HCT116 (cell line): ENCODE measurements at regions not wholly inside any gene's neighbourhood (a gene's known extent, or its start where the extent isn't known, plus 50 kb on each side); places are given as distances from the start of the nearest gene placed in this dataset.

Experiments
- ATAC-seq: fragments of 200-7000 bp; cut with Tn5 transposase; 2 replicates; pipeline ENCODE4 v1.9.1; 2020; ENCODE audit warnings: mild to moderate bottlenecking, moderate library complexity
- BruUV-seq: library from RNA; stranded (reverse); fragments of 400-500 nt; replicated peaks from 2 replicates; lab custom pipeline; 2021; lab: Mats Ljungman, UMichigan
- CTCF ChIA-PET: fragments of 300-600 bp; sonication (Branson Sonifier 250); formaldehyde crosslinking; loops from one replicate; lab custom pipeline; 2021; ENCODE audit warnings: antibody characterized with exemption; lab: Charles Lee
- POLR2A ChIA-PET: fragments of 300-600, 350-600 bp; sonication (Branson Sonifier 250); formaldehyde crosslinking; loops from one replicate; lab custom pipeline; 2021; ENCODE audit warnings: antibody characterized with exemption; lab: Charles Lee
- RAD21 ChIA-PET, 2 experiments: fragments of 300-600 bp; sonication (Branson Sonifier 250); formaldehyde crosslinking; loops; one replicate each; lab custom pipeline; 2023; ENCODE audit warnings: low total read pairs in 2 of 2; ENCODE audit not compliant: uncharacterized antibody in 2 of 2, unreplicated experiment in 2 of 2, low non-redundant PET in 1 of 2; lab: Charles Lee
- DNase-seq: peaks from one replicate; pipeline ENCODE4 v3.0.0-alpha.2; 2010; ENCODE audit warnings: low read depth, low spot score
- H2AFZ ChIP-seq: fragments of 200-600 bp; shearing (Covaris generic), sonication (generic); 2 replicates; pipeline ENCODE4 v1.6.1; 2017; ENCODE audit warnings: low read depth, mixed run types, mixed read lengths, antibody characterized with exemption, low read length; ENCODE audit not compliant: poor library complexity, severe bottlenecking
- H3K27ac ChIP-seq: 2 replicates; pipeline ENCODE4 v1.5.1; 2012; ENCODE audit warnings: low read depth, low read length
- H3K27me3 ChIP-seq: fragments of 200-600 bp; sonication (generic); 2 replicates; pipeline ENCODE4 v1.6.1; 2016; ENCODE audit warnings: mixed run types, low read length, mixed read lengths; ENCODE audit not compliant: insufficient read depth
- H3K36me3 ChIP-seq, 2 experiments: fragments of 200-500 bp in 1 of 2; fragments of 200-600 bp in 1 of 2; sonication (Bioruptor generic) in 1 of 2; sonication (generic) in 1 of 2; 2 replicates each; pipeline versions ENCODE4 v1.5.1 to v1.6.1; 2014 to 2016; ENCODE audit warnings: low read length in 2 of 2, inconsistent platforms in 1 of 2, mixed read lengths in 1 of 2, mixed run types in 1 of 2; ENCODE audit not compliant: insufficient read depth in 2 of 2, control insufficient read depth in 1 of 2
- H3K4me1 ChIP-seq, 2 experiments: fragments of 200-600 bp in 1 of 2; sonication (generic) in 1 of 2; 2 replicates each; pipeline versions ENCODE4 v1.5.1 to v1.6.1; 2012 to 2017; ENCODE audit warnings: low read length in 2 of 2, inconsistent platforms in 1 of 2, mild to moderate bottlenecking in 1 of 2, mixed read lengths in 1 of 2, mixed run types in 1 of 2, moderate library complexity in 1 of 2; ENCODE audit not compliant: insufficient read depth in 2 of 2, control insufficient read depth in 1 of 2
- H3K4me2 ChIP-seq: fragments of 200-600 bp; sonication (generic); 2 replicates; pipeline ENCODE4 v1.6.1; 2017; ENCODE audit warnings: mixed run types, low read length, mixed read lengths
- H3K4me3 ChIP-seq, 2 experiments: fragments of 200-600 bp in 1 of 2; sonication (generic) in 1 of 2; replicated peaks in 1 of 2; 2 replicates each; pipeline ENCODE4 v1.5.1; 2011 to 2016; ENCODE audit warnings: low read length in 2 of 2, control low read depth in 1 of 2, low read depth in 1 of 2, mild to moderate bottlenecking in 1 of 2, mixed read lengths in 1 of 2, mixed run types in 1 of 2
- H3K79me2 ChIP-seq: fragments of 200-600 bp; sonication (generic); 2 replicates; pipeline ENCODE4 v1.6.1; 2017; ENCODE audit warnings: mild to moderate bottlenecking, mixed run types, low read length, moderate library complexity, mixed read lengths; ENCODE audit not compliant: insufficient read depth
- H3K9ac ChIP-seq: fragments of 200-600 bp; sonication (generic); 2 replicates; pipeline ENCODE4 v1.6.1; 2016; ENCODE audit warnings: low read length, mixed read lengths
- H3K9me2 ChIP-seq: fragments of 200-600 bp; sonication (generic), shearing (Covaris generic); 2 replicates; pipeline ENCODE4 v1.6.1; 2017; ENCODE audit warnings: mixed run types, mild to moderate bottlenecking, moderate library complexity; ENCODE audit not compliant: insufficient read depth
- H3K9me3 ChIP-seq, 2 experiments: fragments of 200-500 bp in 1 of 2; fragments of 200-600 bp in 1 of 2; sonication (Bioruptor generic) in 1 of 2; sonication (generic) in 1 of 2; 2 replicates each; pipeline ENCODE4 v1.6.1; 2014 to 2017; ENCODE audit warnings: low read length in 2 of 2, mixed read lengths in 2 of 2, inconsistent platforms in 1 of 2, low read depth in 1 of 2, mild to moderate bottlenecking in 1 of 2, mixed run types in 1 of 2, moderate library complexity in 1 of 2; ENCODE audit not compliant: control insufficient read depth in 1 of 2, insufficient read depth in 1 of 2
- H4K20me1 ChIP-seq: fragments of 200-600 bp; sonication (generic), shearing (Covaris generic); 2 replicates; pipeline ENCODE4 v1.6.1; 2017; ENCODE audit warnings: mixed run types, mild to moderate bottlenecking, moderate library complexity; ENCODE audit not compliant: insufficient read depth
- CBX3 ChIP-seq: IDR thresholded peaks from 2 replicates; pipeline ENCODE4 v1.6.1; 2012; ENCODE audit warnings: low read depth
- CEBPB ChIP-seq: IDR thresholded peaks from 2 replicates; pipeline ENCODE4 v1.6.1; 2012; ENCODE audit warnings: low read depth
- CTCF ChIP-seq, 3 experiments: fragments of 200-600 bp in 1 of 3; sonication (generic) in 1 of 3; IDR thresholded peaks in 2 of 3; conservative IDR thresholded peaks in 1 of 3; 2 replicates each; pipeline ENCODE4 v1.5.1; 2012 to 2017; ENCODE audit warnings: low read depth in 2 of 3, low read length in 2 of 3, antibody characterized with exemption in 1 of 3, borderline replicate concordance in 1 of 3, control low read depth in 1 of 3, mild to moderate bottlenecking in 1 of 3, mixed read lengths in 1 of 3, mixed run types in 1 of 3, moderate library complexity in 1 of 3; ENCODE audit not compliant: insufficient read depth in 1 of 3
- ELF1 ChIP-seq: IDR thresholded peaks from 2 replicates; pipeline ENCODE4 v1.6.1; 2012; ENCODE audit warnings: low read depth, borderline replicate concordance
- EZH2phosphoT487 ChIP-seq: fragments of 200-600 bp; IDR thresholded peaks from 2 replicates; pipeline ENCODE4 v1.6.1; 2018; ENCODE audit warnings: antibody characterized with exemption, borderline replicate concordance
- FOSL1 ChIP-seq: IDR thresholded peaks from 2 replicates; pipeline ENCODE4 v1.6.1; 2012; ENCODE audit warnings: low read depth
- JUND ChIP-seq: IDR thresholded peaks from 2 replicates; pipeline ENCODE4 v1.6.1; 2012
- POLR2A ChIP-seq: IDR thresholded peaks from 2 replicates; pipeline ENCODE4 v1.7.0; 2011; ENCODE audit warnings: borderline replicate concordance; ENCODE audit not compliant: insufficient read depth, insufficient read length; ENCODE audit errors: extremely low read depth
- POLR2AphosphoS5 ChIP-seq: IDR thresholded peaks from 2 replicates; pipeline ENCODE4 v1.6.1; 2011; ENCODE audit warnings: mild to moderate bottlenecking, low read depth, low read length, moderate library complexity
- REST ChIP-seq: IDR thresholded peaks from 2 replicates; pipeline ENCODE4 v1.6.1; 2012; ENCODE audit warnings: low read depth
- SP1 ChIP-seq: IDR thresholded peaks from 2 replicates; pipeline ENCODE4 v1.6.1; 2012; ENCODE audit warnings: low read depth
- SRF ChIP-seq: IDR thresholded peaks from 2 replicates; pipeline ENCODE4 v1.6.1; 2012; ENCODE audit warnings: low read depth
- ZFX ChIP-seq: fragments of 450-650 bp; IDR thresholded peaks from 2 replicates; pipeline ENCODE4 v1.6.1; 2017
- ZNF274 ChIP-seq: fragments of 200-500 bp; sonication (Bioruptor generic); IDR thresholded peaks from 2 replicates; pipeline ENCODE4 v1.6.1; 2014; ENCODE audit warnings: mild to moderate bottlenecking, low read depth, low read length, inconsistent platforms
- intact Hi-C: fragments of 100-400 bp; cut with micrococcal nuclease; formaldehyde crosslinking; loops from 2 replicates; pipeline ENCODE4 v1.10.0; 2022

GRCh38 chr12:75923964-75924666 is 107.5 kb downstream of the PHLDA1 start:
- ChIA-PET CTCF (no interaction called here), POLR2A (interaction anchor here (0.9 to 1.2 kb wide), 2 partner anchors 10 to 104 kb away, joined by 3 to 5 read pairs; no protein-coding TSS in a partner anchor), RAD21 (no interaction called here)
- no peak for DNase-seq
- Histone ChIP-seq H3K4me1 (peaks cover 9 to 11% of the 10 kb centered on the region in 2 experiments; a peak in 2 of 4 replicates), H2AFZ (no peak overlapping the region), H3K27ac (no peak overlapping the region), H3K27me3 (no peaks in the 10 kb centered on the region), H3K36me3 (0 out of 4 replicates have a peak, but pooled peaks cover 0 to 9% of the 10 kb centered on the region in 2 experiments), H3K79me2 (no peaks in the 10 kb centered on the region), H3K9ac (no peak overlapping the region), H3K9me2 (no peaks in the 10 kb centered on the region), H4K20me1 (no peaks in the 10 kb centered on the region), H3K9me3 (peaks cover 0 to 12% of the 10 kb centered on the region in 2 experiments; a peak in 1 of 4 replicates), H3K4me2 (no peak overlapping the region), H3K4me3 (no peak overlapping the region)
- TF ChIP-seq FOSL1 (no peak), POLR2AphosphoS5 (no peak), CBX3 (peak; percentile 22; the same call in 1 of the 2 replicates), ZNF274 (no peak)
- ATAC-seq = no peak
- intact Hi-C loops = no loop called here
- no TSS peak for BruUV-seq

DNA sequence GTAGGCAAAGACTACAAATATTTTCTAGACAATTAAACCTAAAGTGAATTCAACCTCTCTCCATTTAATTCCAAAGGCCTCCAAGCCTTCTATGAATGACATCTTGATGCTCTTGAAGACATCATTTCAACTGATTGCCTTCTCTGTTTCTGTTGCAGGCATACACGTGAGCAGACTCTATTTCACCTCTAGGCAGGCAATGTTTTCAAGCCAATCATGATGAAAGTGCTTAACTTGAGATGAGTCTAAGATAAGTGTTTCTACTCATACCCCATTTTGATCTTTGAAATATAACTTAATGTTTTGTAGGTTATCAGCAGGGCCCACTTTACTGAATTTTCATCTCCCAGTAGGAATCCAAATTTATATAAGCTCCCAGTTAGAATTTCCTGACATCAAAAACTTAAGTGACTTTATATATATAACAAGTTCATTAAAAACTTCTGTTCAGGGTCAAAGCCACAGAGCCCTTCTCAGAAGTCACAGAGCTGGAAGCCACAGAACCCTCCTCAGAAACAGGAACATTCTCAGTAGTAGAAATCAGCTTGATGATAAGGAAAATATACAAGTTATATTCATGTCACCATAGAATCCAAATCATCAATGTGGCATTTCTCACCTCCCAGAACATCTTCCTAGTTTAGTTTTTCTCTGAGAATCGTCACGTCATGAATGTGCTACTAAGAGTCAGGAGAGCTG is 108.5 kb downstream of the PHLDA1 start:
- ChIA-PET RAD21 (no interaction called here), CTCF (no interaction called here), POLR2A (interaction anchor here (0.9 to 1.2 kb wide), 2 partner anchors 11 to 105 kb away, joined by 3 to 5 read pairs; no protein-coding TSS in a partner anchor)
- DNase-seq (no peak), ATAC-seq (no peak)
- Histone ChIP-seq H3K36me3 (0 out of 4 replicates have a peak, but pooled peaks cover 0 to 9% of the 10 kb centered on the region in 2 experiments), H3K27me3 (no peaks in the 10 kb centered on the region), H3K4me1 (peaks cover under 1 to 7% of the 10 kb centered on the region in 2 experiments; a peak in 2 of 4 replicates), H3K4me2 (no peak overlapping the region), H3K9me2 (no peaks in the 10 kb centered on the region), H4K20me1 (no peaks in the 10 kb centered on the region), H3K9ac (no peak overlapping the region), H3K4me3 (no peak overlapping the region), H2AFZ (no peak overlapping the region), H3K27ac (no peak overlapping the region), H3K9me3 (peaks cover 0 to 12% of the 10 kb centered on the region in 2 experiments; a peak in 1 of 4 replicates), H3K79me2 (no peaks in the 10 kb centered on the region)
- intact Hi-C loops = no loop called here
- no TSS peak for BruUV-seq
- TF ChIP-seq REST (no peak), EZH2phosphoT487 (no peak), ZNF274 (no peak), ELF1 (no peak), CTCF (IDR thresholded peaks at IDR 0.05 in 2 of 3, conservative IDR thresholded peaks at IDR 0.05 in 1 of 3; ENCODE audit: borderline replicate concordance in 1 of 3, insufficient read depth in 1 of 3, low read depth in 2 of 3, low read length in 2 of 3) (no peak), JUND (no peak), ZFX (no peak), SRF (no peak), POLR2A (no peak), CEBPB (no peak), SP1 (no peak), POLR2AphosphoS5 (no peak)
